HepG2 (cell line): ENCODE measurements at regions not wholly inside any gene's neighbourhood (a gene's known extent, or its start where the extent isn't known, plus 50 kb on each side); places are given as distances from the start of the nearest gene placed in this dataset.

Experiments used
- ATAC-seq: fragments of 200-7000 bp; cut with Tn5 transposase; 3 replicates; pipeline ENCODE4 v1.9.1; 2020; ENCODE audit warnings: mild to moderate bottlenecking, moderate library complexity
- BruUV-seq: library from RNA; stranded (reverse); fragments of 400-500 nt; replicated peaks from 2 replicates; lab custom pipeline; 2021; lab: Mats Ljungman, UMichigan
- CTCF ChIA-PET: fragments of 300-600 bp; formaldehyde crosslinking; extraction: SDS; loops from one replicate; lab custom pipeline; 2021; ENCODE audit warnings: low total read pairs, inconsistent platforms, low intra/inter-chr PET ratio; lab: Yijun Ruan, JAX
- POLR2A ChIA-PET: fragments of 350-600 bp; sonication (Branson Sonifier 250); formaldehyde crosslinking; loops from one replicate; lab custom pipeline; 2020; ENCODE audit warnings: antibody characterized with exemption, inconsistent platforms; lab: Yijun Ruan, JAX
- DNase-seq: peaks from one replicate; pipeline ENCODE4 v3.0.0-alpha.2; 2015; ENCODE audit warnings: low spot score
- FAIRE-seq: peaks from 3 replicates; lab custom pipeline; 2011; peaks lifted over from hg19 to GRCh38; lab: Jason Lieb, UNC
- H2AFZ ChIP-seq: one replicate; pipeline ENCODE4 v1.6.1; 2011; ENCODE audit warnings: low read length, inconsistent platforms
- H3K27ac ChIP-seq: fragments of 300-600 bp; 3 replicates; pipeline ENCODE4 v1.8.0; 2011; ENCODE audit warnings: mixed run types, mild to moderate bottlenecking, mixed read lengths, low read length, inconsistent platforms; ENCODE audit not compliant: insufficient read depth; ENCODE audit errors: extremely low read length
- H3K27me3 ChIP-seq, 2 experiments: fragments of 200-600 bp in 1 of 2; 2 replicates in 1 of 2; 3 replicates in 1 of 2; pipeline versions ENCODE4 v1.6.0 to v1.8.0; 2011; ENCODE audit warnings: low read length in 2 of 2, mild to moderate bottlenecking in 2 of 2, moderate library complexity in 2 of 2, inconsistent platforms in 1 of 2; ENCODE audit not compliant: insufficient read depth in 2 of 2, control insufficient read depth in 1 of 2
- H3K36me3 ChIP-seq, 2 experiments: fragments of 200-600 bp in 1 of 2; replicated peaks in 1 of 2; 2 replicates in 1 of 2; 3 replicates in 1 of 2; pipeline versions ENCODE4 v1.5.1 to v1.8.0; 2011; ENCODE audit warnings: low read length in 2 of 2, inconsistent platforms in 1 of 2; ENCODE audit not compliant: insufficient read depth in 2 of 2, control insufficient read depth in 1 of 2
- H3K4me1 ChIP-seq: 2 replicates; pipeline ENCODE4 v1.5.1; 2012; ENCODE audit warnings: low read length, inconsistent platforms; ENCODE audit not compliant: insufficient read depth
- H3K4me2 ChIP-seq: 2 replicates; pipeline ENCODE4 v1.6.0; 2011; ENCODE audit warnings: low read depth, low read length, inconsistent platforms
- H3K4me3 ChIP-seq, 3 experiments: fragments of 200-600 bp in 1 of 3; sonication (generic), shearing (Covaris generic) in 1 of 3; replicated peaks in 1 of 3; 2 replicates each; pipeline ENCODE4 v1.5.1; 2011 to 2016; ENCODE audit warnings: low read length in 3 of 3, inconsistent platforms in 2 of 3, low read depth in 2 of 3, mild to moderate bottlenecking in 2 of 3, control low read depth in 1 of 3, mixed read lengths in 1 of 3; ENCODE audit not compliant: insufficient read depth in 1 of 3
- H3K79me2 ChIP-seq: one replicate; pipeline ENCODE4 v1.6.1; 2011; ENCODE audit warnings: low read length, inconsistent platforms; ENCODE audit not compliant: insufficient read depth
- H3K9ac ChIP-seq: 2 replicates; pipeline ENCODE4 v1.6.0; 2011; ENCODE audit warnings: mild to moderate bottlenecking, low read depth, low read length, inconsistent platforms; ENCODE audit not compliant: insufficient read depth
- H3K9me3 ChIP-seq: 2 replicates; pipeline ENCODE4 v1.5.1; 2012; ENCODE audit warnings: mild to moderate bottlenecking, low read length
- H4K20me1 ChIP-seq: 2 replicates; pipeline ENCODE4 v1.6.0; 2011; ENCODE audit warnings: inconsistent platforms, mild to moderate bottlenecking, low read length, moderate library complexity; ENCODE audit not compliant: insufficient read depth
- GFI1 ChIP-seq: sonication (generic); formaldehyde crosslinking; IDR thresholded peaks from 2 replicates; pipeline ENCODE4 v1.5.0; 2020; ENCODE audit warnings: missing genetic modification reagents, mild to moderate bottlenecking, borderline replicate concordance
- JUNB ChIP-seq: sonication (generic); formaldehyde crosslinking; IDR thresholded peaks from 2 replicates; pipeline ENCODE4 v1.8.0; 2022; ENCODE audit warnings: missing genetic modification reagents, mild to moderate bottlenecking, borderline replicate concordance
- KAT8 ChIP-seq: IDR thresholded peaks from 2 replicates; pipeline ENCODE4 v1.6.1; 2016; ENCODE audit warnings: missing genetic modification reagents, missing compliant biosample characterization
- PRDM15 ChIP-seq: sonication (generic); formaldehyde crosslinking; IDR thresholded peaks from 2 replicates; pipeline ENCODE4 v1.4.0; 2020; ENCODE audit warnings: missing genetic modification reagents
- RFX3 ChIP-seq: IDR thresholded peaks from 2 replicates; pipeline ENCODE4 v1.6.1; 2016; ENCODE audit warnings: missing biosample characterization, missing genetic modification reagents
- TFDP2 ChIP-seq: sonication (generic); formaldehyde crosslinking; IDR thresholded peaks from 2 replicates; pipeline ENCODE4 v1.4.0; 2020; ENCODE audit warnings: missing genetic modification reagents
- ZNF180 ChIP-seq: sonication (generic); formaldehyde crosslinking; IDR thresholded peaks from 2 replicates; pipeline ENCODE4 v1.4.0; 2020; ENCODE audit warnings: low read depth, missing genetic modification reagents, borderline replicate concordance
- ZNF205 ChIP-seq: IDR thresholded peaks from 2 replicates; pipeline ENCODE4 v1.6.1; 2018; ENCODE audit warnings: missing biosample characterization, missing genetic modification reagents
- ZNF317 ChIP-seq: sonication (generic); formaldehyde crosslinking; IDR thresholded peaks from 2 replicates; pipeline ENCODE4 v1.5.0; 2020; ENCODE audit warnings: mild to moderate bottlenecking, missing genetic modification reagents
- ZNF720 ChIP-seq: sonication (generic); formaldehyde crosslinking; IDR thresholded peaks from 2 replicates; pipeline ENCODE4 v1.4.0; 2020; ENCODE audit warnings: missing genetic modification reagents
- WGBS: methylation state at CpG from one replicate; pipeline ENCODE4 v1.1.6; 2017; ENCODE audit warnings: low lambda C conversion rate; 5-methylcytosine and 5-hydroxymethylcytosine counted together
- in situ Hi-C: cut with HindIII; loops from 2 replicates; pipeline ENCODE4 v1.10.0; 2017; ENCODE audit warnings: low pct_unique_long_range_greater_than_20kb; ENCODE audit not compliant: extremely low pct_ligation_motif_present
- intact Hi-C: fragments of 100-400 bp; cut with micrococcal nuclease; formaldehyde crosslinking; loops from one replicate; pipeline ENCODE4 v1.10.0; 2022; ENCODE audit not compliant: unreplicated experiment

- CTCF ChIA-PET = no interaction called here
Measured at GRCh38 chr4:3874028-3874415, 107.8 kb downstream of the ADRA2C start.

More at GRCh38 chr4:3874028-3874415, 107.8 kb downstream of the ADRA2C start:
- H3K4me3 ChIP-seq = no peak overlapping the region
- intact Hi-C loops (loop anchor here (10.0 kb wide), 1 partner anchor 49 kb away; no protein-coding TSS in a partner anchor), in situ Hi-C loops (loop anchor here (5.0 kb wide), 1 partner anchor 87 kb away; no protein-coding TSS in a partner anchor)
- H3K27me3 ChIP-seq = peaks cover 0 to 29% of the 10 kb centered on the region in 2 experiments; a peak in 2 of 5 replicates
- H3K27ac ChIP-seq = no peak overlapping the region
- H3K9me3 ChIP-seq = peaks cover 11% of the 10 kb centered on the region
- FAIRE-seq = no peak
- BruUV-seq = no TSS peak
- DNase-seq = no peak
- H3K79me2 ChIP-seq = no peaks in the 10 kb centered on the region
- no peak overlapping the region for H3K4me2 ChIP-seq
- TF ChIP-seq ZNF180 (CRISPR knock-in tag) (no peak), ZNF317 (CRISPR knock-in tag) (no peak), ZNF205 (CRISPR knock-in tag) (no peak), JUNB (CRISPR knock-in tag) (no peak), TFDP2 (no peak), GFI1 (CRISPR knock-in tag) (no peak), KAT8 (no peak), PRDM15 (no peak), RFX3 (CRISPR knock-in tag) (no peak), ZNF720 (no peak)
- H3K9ac ChIP-seq = no peak overlapping the region
- POLR2A ChIA-PET = no interaction called here
- no peaks in the 10 kb centered on the region for H3K36me3 ChIP-seq
- no peak overlapping the region for H2AFZ ChIP-seq
- peaks cover 19% of the 10 kb centered on the region for H3K4me1 ChIP-seq
- ATAC-seq = no peak
- 71% methylated on average over 11 of the region's 16 CpGs for WGBS
- no peaks in the 10 kb centered on the region for H4K20me1 ChIP-seq
